Activated gamma-delta T cell treated with anti-CD3 and anti-CD28 coated beads, Interleukin-2, amount 50 U/mL, for 16 hours (primary cell): ENCODE measurements at regions not wholly inside any gene's neighbourhood (a gene's known extent, or its start where the extent isn't known, plus 50 kb on each side); places are given as distances from the start of the nearest gene placed in this dataset.

ENCODE experiments used
- DNase-seq: peaks from one replicate; pipeline ENCODE4 v3.0.0-alpha.2; 2020; ENCODE audit warnings: low read depth

GRCh38 chr12:47306773-47307679, 227.3 kb upstream of the AMIGO2 start:
- DNase-seq, result peak; percentile 40

DNA sequence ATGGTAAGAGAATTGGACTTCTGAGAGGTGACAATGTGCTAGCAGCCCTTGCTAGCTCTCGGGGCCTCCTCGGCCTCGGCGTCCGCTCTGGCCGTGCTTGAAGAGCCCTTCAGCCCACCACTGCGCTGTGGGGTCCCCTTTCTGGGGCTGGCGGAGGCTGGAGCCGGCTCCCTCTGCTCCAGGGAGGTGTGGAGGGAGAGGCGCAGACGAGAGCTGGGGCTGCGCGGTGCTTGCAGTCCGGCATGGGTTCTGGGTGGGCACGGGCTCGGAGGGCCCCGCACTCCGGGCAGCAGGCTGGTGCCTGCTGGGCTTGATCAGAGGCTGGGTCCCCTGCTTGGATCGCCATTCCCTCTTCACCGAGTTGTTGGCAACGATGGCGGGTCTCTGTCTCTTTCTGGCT, 226.4 kb upstream of the AMIGO2 start:
- DNase-seq, result no peak

- DNase-seq, result no peak
Measured at GRCh38 chr12:47305464-47305863, 225.7 kb upstream of the AMIGO2 start.

DNA sequence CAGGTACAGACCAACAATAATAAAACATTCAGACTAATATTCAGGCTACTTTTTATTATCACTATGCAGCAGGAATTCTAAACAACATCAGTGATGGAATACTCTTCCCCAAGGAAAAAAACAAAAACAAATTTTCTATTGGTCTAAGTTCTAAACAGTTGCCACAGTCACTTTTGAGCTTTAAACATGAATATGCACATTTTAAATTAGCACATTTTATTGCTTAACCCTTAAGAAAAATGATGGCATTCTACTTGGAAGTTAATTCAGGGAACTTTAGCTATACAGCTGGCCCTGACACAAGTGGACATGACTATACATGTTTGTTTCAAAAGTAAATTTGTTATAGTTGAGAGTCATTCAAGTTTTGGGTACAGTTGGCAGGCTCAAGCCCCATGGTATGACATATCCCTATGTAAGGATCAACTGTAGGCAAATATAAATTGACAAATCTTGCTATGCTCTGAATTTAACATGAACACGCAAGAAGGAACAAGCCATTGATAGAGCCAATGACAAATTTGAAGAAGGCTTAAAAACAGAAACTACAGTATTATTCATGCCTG, 224.3 kb upstream of the AMIGO2 start:
- DNase-seq, result no peak

- no peak for DNase-seq
Measured at GRCh38 chr12:47303207-47303606, 223.4 kb upstream of the AMIGO2 start.

GRCh38 chr12:47302111-47302671, 222.4 kb upstream of the AMIGO2 start:
- DNase-seq, result no peak

GRCh38 chr12:47299586-47299985, 219.8 kb upstream of the AMIGO2 start:
- no peak for DNase-seq

DNA sequence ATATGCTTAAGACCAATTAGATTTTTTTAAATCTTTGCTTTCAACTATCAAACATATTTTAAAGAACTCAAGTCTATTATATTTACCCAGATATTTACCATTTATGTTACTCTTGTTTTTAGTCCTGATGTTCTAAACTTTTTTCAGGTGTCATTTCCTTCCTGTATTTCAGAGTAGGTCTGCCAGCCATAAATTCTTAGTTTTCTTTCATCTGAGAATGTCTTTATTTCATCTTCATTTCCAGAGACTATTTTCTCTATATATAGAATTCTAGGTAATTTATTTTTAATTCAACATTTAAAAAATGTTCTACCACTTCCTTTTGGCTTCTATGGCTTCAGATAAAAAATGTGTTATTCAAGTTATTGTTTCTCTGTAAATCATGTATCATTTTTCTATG, 218.2 kb upstream of the AMIGO2 start:
- DNase-seq, result no peak

- DNase-seq, result no peak
Measured at GRCh38 chr12:47296828-47297227, 217.1 kb upstream of the AMIGO2 start.

GRCh38 chr12:47293406-47293805, 213.6 kb upstream of the AMIGO2 start:
- no peak for DNase-seq

- no peak for DNase-seq
Measured at GRCh38 chr12:47286676-47287075, 206.9 kb upstream of the AMIGO2 start.
